Activated CD8-positive, alpha-beta memory T cell treated with anti-CD3 and anti-CD28 coated beads, Interleukin-2, amount 50 U/mL, for 4 hours (primary cell): ENCODE measurements at regions not wholly inside any gene's neighbourhood (a gene's known extent, or its start where the extent isn't known, plus 50 kb on each side); places are given as distances from the start of the nearest gene placed in this dataset.
"Not testable (repeated sequence)": the region's sequence is repeated elsewhere in the genome, so short reads cannot be mapped to it uniquely, and the experiment has no call there.

Source experiments
- DNase-seq: peaks from one replicate; pipeline ENCODE4 v3.0.0-alpha.2; 2020

- DNase-seq = no peak
Measured at GRCh38 chr5:116751684-116752083, 177.1 kb upstream of the SEMA6A start.

DNA sequence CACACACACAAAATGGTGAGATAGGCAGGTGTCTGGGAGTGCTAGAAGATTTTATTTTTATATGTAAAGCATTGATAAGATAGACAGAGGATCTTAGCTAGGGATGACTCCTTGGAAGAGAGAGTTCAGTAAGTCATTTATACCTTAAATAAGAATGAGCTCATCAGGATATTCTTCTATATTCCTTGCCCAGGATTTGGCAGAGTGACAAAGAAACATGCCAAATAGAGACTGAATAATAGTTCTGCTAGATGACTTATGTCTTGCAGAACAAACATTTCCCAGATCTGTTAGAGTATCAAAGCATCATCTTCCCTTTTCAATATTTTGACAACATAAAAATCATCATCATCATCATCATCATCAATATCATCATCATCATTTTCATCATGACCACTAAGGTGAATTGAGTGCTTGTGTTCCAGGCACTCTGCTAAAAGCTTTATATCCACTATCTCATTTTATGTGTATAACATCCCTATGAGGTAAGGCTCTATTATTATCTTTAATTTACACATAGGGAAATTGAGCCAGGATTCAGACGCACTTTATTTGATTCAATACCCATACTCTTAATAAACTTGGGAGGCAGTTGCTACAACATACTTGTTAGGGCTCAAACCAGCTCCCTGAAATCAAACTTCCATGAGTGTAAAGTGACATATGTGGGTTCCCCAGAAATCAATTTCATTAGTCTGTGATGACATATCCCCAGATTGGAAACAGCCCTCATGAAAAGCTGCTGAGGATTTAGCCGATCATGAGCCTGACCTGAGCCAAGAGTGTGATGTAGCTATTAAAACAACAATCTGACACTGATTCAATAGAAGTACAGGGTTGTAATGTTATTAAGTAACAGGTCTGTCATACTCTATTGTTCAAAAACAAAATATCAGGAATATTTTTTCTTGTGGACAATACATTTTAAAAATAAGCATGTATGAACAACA, 176.3 kb upstream of the SEMA6A start:
- DNase-seq = no peak

- DNase-seq = no peak
Measured at GRCh38 chr5:116747881-116748280, 173.3 kb upstream of the SEMA6A start.

DNA sequence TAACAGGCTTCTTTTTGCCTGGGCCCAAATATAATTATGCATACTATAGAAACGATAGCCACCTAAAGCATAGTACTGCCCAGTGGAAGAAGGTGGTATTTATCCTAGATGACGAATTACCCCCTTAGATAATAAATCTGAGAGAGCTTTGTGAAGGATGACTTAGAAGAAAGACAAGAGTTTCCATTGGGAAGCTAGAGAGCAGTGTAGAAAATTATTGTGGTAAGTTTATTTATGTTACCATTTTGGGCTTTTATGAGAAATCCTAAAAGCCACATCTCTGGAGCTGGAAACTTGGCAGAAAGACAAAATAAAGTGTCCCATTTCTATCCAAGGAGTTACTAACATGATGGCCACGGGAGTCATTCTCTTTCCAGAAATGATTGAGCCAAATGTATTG, 172.0 kb upstream of the SEMA6A start:
- DNase-seq = no peak

DNA sequence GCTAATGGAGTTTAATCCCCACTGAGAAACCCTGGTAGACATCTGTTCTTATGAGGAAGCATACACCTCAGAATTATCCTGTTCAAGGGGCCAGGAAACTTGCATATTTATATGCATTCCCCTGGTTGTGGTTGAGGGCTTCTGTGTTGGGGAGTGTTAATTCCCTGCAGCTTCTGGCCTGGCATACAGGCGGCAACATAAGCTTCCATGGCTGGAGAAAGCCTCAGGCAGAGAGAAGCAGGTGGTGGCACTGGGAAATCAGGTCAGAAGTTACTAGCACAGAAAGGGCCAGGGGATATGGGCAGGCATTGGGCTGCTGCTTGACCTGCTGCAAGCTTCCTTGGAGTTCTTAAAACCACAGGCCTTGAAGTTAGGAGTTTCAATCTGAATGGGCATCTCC, 166.1 kb upstream of the SEMA6A start:
- no peak for DNase-seq

DNA sequence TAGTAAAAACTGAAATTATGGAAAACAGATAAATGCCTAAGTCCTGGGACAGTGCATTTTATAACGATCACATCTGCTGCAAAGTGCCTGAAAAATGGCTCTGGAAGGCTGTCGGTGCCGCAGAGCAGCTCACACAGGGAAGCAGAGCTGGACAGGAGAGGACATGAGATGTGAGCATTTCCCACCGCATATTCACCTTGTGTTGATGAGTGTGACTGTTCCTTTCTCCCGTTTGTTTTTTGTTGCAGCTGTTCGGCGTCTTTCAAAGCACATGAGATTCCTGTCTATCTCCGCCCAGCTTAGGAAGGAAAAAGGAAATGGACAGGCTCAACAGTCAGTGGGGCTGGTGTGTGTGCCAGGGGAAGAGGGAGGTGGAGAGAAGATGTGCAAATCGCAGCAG, 164.9 kb upstream of the SEMA6A start:
- DNase-seq = no peak

DNA sequence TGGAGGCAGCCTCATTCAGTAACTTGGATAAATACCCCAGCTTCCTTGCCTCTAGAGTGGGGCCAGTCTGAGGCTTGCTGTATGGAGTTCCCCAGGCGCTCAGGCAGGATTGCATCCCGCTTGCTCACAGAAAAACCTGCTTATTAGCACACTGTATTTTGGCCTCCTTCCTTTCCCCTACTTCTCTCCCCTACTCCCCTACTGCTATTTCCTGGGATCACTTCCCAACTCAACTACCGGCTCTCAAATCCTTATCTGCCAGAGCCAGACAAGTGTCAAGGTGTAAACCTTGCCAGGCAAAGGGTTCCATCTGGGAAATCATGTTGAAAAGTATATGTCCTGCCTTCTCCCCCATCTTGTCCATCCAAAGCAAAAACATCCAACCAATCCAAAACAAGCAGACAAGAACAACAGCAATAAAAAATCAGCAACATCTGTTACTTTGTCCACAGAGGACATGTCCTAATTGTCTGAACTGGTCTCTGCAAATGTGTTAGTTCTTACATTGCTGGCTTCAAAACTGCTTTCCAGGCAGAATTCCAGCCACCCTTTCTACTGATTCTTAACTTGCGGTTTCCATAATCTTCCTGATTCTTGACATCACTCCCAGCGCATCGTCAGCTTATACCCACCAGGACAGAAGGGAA, 164.1 kb upstream of the SEMA6A start:
- no peak for DNase-seq

DNA sequence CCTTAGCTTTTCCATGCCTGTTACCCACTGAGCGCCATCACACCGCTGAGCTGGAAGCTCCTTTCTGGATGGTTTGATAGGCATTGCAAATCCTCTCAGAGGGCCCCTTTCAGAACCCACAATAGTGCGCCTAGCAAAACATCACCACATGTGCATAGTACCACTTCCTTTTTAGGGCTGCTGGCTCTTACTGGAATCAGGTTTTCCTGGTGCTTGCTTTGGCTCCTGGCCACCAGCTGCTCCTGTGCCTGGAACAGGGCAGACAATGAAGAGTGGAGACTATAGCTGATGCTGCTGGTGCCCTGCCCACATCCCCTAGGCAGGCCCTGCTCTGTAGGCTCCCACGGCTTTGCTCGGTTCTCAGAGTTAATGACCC, 163.6 kb upstream of the SEMA6A start:
- DNase-seq = no peak

- no peak for DNase-seq
Measured at GRCh38 chr5:116736671-116737070, 162.0 kb upstream of the SEMA6A start.

DNA sequence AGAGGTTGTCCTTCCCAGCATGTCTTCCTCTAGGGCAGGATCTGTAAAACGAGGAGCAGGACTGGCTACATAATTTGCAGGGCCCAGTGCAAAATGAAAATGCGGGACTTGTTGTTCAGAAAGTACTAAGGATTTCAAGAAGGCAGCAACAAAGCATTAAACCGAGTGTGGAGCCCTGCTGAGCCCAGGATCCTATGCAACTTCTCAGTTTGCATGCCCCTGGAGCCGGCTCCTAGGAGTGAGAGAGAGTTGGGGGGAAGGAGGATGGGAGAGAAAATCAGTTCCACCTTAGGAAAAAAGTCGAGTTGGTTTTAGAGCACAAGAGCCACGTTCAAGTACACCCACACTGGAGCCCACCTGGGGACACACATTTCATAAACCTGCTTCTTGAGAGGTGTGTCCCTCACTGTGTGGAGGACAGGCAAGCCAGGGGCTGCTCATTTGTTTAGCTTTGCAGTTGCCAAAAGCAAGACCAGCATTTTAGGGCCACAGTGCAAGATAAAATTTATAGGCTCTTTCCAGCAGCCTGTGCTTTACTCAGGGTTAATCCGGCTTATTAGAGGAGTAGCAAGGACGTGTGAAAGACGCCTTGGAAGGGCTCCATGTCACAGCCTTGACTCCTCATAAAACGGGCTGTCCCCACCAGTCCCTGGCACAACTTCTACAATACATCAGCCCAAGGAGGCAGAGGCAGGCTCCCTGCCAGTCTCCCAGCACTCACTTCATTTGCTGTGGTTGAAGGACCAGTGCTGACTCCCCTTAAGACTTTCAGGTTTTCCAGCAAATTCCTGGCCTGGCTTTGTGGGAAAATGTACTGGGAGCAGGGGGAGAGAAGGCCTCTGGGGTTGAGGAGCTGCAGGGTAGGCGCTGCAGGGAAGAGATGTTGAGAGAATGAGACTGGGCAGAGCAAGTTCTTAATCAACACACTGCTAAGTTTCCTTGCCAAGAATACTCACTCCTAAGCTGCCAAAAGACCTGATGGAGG, 159.7 kb upstream of the SEMA6A start:
- no peak for DNase-seq

- DNase-seq = no peak
Measured at GRCh38 chr5:116732591-116732990, 158.0 kb upstream of the SEMA6A start.

DNA sequence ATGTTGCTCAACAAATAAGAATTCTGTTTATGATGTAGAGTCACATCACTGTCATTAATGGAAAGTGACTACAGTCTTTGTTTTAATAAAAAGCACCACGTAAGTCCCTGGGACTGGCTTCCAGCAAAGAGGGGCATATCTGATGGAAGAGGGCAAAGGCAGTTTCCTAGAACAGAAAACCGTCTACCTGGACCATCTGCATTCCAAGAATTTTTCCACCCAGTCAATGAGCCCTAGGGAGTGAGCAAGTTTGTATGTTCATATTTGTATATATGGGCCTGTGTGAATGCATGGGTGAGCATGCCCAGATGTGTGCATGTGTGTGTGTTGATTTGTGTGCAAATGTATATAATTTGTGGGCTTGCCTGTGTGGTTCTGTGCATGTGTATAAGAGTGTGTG, 156.8 kb upstream of the SEMA6A start:
- DNase-seq = no peak

- DNase-seq = no peak
Measured at GRCh38 chr5:116730706-116731105, 156.1 kb upstream of the SEMA6A start.

DNA sequence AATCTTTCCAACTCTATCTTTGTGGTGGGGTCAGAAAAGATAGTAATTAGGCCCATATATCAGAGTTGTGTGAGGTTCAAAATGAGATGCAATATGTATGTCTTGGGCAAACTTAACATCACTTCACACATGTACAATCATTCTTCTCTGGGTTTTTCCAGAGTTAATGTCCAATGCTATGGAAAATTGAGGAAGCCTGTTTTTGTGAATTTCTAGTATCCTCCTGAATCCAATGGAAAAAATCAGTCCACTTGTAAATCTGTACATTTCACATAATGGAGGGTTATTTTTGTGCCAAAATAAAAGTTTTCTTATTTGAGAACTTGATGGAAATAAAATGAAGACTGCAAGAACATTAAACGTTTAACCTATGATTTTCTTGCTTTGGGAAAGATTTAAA, 155.6 kb upstream of the SEMA6A start:
- DNase-seq = no peak

GRCh38 chr5:116727248-116727647, 152.6 kb upstream of the SEMA6A start:
- no peak for DNase-seq

DNA sequence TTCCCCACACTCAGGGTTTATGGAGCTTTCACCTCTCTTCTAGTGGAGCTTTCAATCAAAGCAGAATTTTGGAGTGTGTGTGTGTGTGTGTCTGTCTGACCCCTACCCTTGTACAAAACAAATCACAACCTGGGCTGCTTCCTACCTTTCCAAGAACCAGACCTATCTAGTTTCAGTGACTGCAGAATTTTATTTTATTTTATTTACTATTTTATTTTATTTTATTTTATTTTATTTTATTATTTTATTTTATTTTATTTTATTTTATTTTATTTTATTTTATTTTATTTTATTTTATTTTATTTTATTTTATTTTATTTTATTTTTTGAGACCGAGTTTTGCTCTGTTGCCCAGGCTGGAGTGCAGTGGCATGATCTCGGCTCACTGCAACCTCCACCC, 151.6 kb upstream of the SEMA6A start:
- DNase-seq = not testable (repeated sequence)

DNA sequence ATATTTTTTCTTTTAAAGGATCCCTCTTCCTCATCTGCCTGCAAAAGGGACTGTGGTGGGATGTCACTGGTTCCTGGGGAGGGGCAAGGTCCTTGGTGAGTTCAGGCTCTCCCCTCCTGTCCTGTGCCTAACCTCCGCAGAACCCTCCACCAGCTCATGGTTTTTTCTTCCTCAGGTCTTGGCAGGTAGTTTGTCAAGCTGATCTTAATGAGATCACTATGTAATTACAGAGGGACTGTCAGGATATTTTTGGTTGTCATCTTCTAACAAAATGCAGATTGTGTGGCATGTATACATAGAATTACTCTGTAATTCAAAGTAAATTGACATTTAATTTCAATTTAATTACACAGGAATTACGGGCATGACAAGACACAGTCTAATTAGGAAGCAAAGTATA, 150.3 kb upstream of the SEMA6A start:
- no peak for DNase-seq

- DNase-seq = no peak
Measured at GRCh38 chr5:116722651-116723050, 148.0 kb upstream of the SEMA6A start.

DNA sequence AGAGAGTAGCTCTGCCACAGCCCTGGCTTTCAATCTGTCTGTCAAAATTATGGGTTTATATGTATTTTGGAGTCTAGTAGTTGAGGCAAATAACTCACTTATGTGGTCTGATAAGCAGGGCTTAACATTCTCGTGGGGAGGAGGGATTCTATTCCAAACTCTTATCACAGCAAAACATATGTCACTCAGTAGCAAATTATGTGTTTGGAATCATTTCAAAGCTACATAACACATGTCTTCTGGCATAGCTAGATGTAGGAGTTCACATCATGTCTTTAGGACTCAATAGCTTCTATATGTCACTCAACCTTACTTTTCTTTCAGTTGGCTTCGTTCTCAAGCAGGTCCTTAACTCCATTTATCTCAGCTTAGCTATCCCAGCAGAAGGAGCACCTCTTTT, 144.5 kb upstream of the SEMA6A start:
- no peak for DNase-seq

DNA sequence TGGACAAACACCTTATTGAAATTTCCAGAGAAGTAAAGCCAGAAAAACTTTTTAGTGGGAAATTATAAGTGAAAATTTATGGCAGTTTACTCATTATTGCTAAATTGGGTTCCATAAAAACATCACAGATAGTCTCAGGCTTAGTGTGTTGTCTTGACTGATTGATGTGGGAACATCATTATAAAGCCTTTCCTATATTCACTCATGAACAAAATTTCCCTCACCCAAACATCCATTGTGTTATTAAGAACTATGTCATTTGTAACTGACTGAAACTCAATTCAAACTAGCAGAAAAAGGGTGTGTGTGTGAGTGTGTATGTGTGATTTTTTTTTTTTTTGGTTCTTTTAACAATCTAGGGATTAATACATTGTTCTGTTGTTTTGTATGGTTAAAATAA, 143.7 kb upstream of the SEMA6A start:
- no peak for DNase-seq

- no peak for DNase-seq
Measured at GRCh38 chr5:116709082-116709481, 134.5 kb upstream of the SEMA6A start.

GRCh38 chr5:116705121-116705519, 130.5 kb upstream of the SEMA6A start:
- DNase-seq = not testable (repeated sequence)

DNA sequence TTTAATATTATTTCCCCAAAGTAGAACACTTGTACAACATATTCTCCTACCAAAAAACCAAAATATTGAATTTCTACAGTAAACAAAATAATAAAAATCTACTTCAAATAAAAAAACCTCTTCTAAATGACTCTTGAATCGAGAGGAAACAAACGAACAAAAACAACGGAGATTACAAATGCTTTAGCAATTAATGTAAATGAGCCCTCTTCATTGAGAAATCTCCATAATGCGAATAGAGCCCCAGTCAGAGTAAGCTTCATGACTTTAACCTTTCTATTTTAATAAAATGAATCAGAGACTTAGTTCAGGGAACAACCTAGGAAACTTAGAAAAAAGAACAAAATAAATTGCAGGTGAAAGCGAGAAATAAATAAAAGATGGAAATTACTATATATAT, 129.3 kb upstream of the SEMA6A start:
- DNase-seq = no peak
